Mucosa of rectum (tissue), 2 donors: ENCODE measurements at regions not wholly inside any gene's neighbourhood (a gene's known extent, or its start where the extent isn't known, plus 50 kb on each side); places are given as distances from the start of the nearest gene placed in this dataset.
"Not testable (repeated sequence)": the region's sequence is repeated elsewhere in the genome, so short reads cannot be mapped to it uniquely, and the experiment has no call there.

Experiments
- H3K27ac ChIP-seq, 2 donors: one replicate each; pipeline ENCODE4 v1.7.0; 2013; ENCODE audit warnings: inconsistent platforms in 2 of 2, low read depth in 2 of 2, low read length in 2 of 2
- H3K27me3 ChIP-seq, 2 donors: one replicate each; pipeline ENCODE4 v1.7.0; 2013; ENCODE audit warnings: low read length in 2 of 2; ENCODE audit not compliant: control insufficient read depth in 2 of 2, insufficient read depth in 2 of 2
- H3K36me3 ChIP-seq, 2 donors: one replicate each; pipeline ENCODE4 v1.7.0; 2013; ENCODE audit warnings: low read length in 2 of 2; ENCODE audit not compliant: control insufficient read depth in 2 of 2, insufficient read depth in 2 of 2
- H3K4me1 ChIP-seq, 2 donors: one replicate each; pipeline ENCODE4 v1.7.0; 2013; ENCODE audit warnings: low read length in 2 of 2, mild to moderate bottlenecking in 1 of 2; ENCODE audit not compliant: control insufficient read depth in 2 of 2, insufficient read depth in 2 of 2
- H3K4me3 ChIP-seq, 2 donors: one replicate each; pipeline ENCODE4 v1.7.0; 2013; ENCODE audit warnings: low read length in 2 of 2
- H3K9ac ChIP-seq, 2 donors: one replicate each; pipeline ENCODE4 v1.7.0; 2013; ENCODE audit warnings: low read length in 2 of 2, low read depth in 1 of 2, mild to moderate bottlenecking in 1 of 2
- H3K9me3 ChIP-seq, 2 donors: one replicate each; pipeline ENCODE4 v1.7.0; 2013; ENCODE audit warnings: low read length in 2 of 2; ENCODE audit not compliant: control insufficient read depth in 2 of 2
- donor health status: healthy.
- donor health status: Normal muscosa, but diverticular disease.

GRCh38 chr4:100907465-100908454 is 389.9 kb upstream of the EMCN start:
- Histone ChIP-seq H3K36me3 (no peaks in the 10 kb centered on the region), H3K9ac (no peak overlapping the region), H3K27ac (no peak overlapping the region), H3K4me3 (no peak overlapping the region), H3K4me1 (no peaks in the 10 kb centered on the region), H3K9me3 (no peaks in the 10 kb centered on the region), H3K27me3 (no peaks in the 10 kb centered on the region)

GRCh38 chr4:100906973-100907372 is 389.2 kb upstream of the EMCN start:
- Histone ChIP-seq H3K36me3 (no peaks in the 10 kb centered on the region), H3K27me3 (no peaks in the 10 kb centered on the region), H3K9ac (no peak overlapping the region), H3K4me3 (no peak overlapping the region), H3K4me1 (no peaks in the 10 kb centered on the region), H3K27ac (no peak overlapping the region), H3K9me3 (no peaks in the 10 kb centered on the region)

GRCh38 chr4:100900945-100901344 is 383.1 kb upstream of the EMCN start:
- H3K4me3 ChIP-seq, H3K27me3 ChIP-seq, H3K4me1 ChIP-seq, H3K9ac ChIP-seq, H3K27ac ChIP-seq, H3K9me3 ChIP-seq, H3K36me3 ChIP-seq: not testable (repeated sequence)

- no peaks in the 10 kb centered on the region for H3K36me3 ChIP-seq
- no peaks in the 10 kb centered on the region for H3K27me3 ChIP-seq
- no peak overlapping the region for H3K27ac ChIP-seq
- no peak overlapping the region for H3K9ac ChIP-seq
- no peak overlapping the region for H3K4me3 ChIP-seq
- peaks cover 0 to 6% of the 10 kb centered on the region in 2 donors for H3K4me1 ChIP-seq
- no peaks in the 10 kb centered on the region for H3K9me3 ChIP-seq
Measured at GRCh38 chr4:100900134-100900533, 382.3 kb upstream of the EMCN start.

GRCh38 chr4:100898844-100899243 is 381.0 kb upstream of the EMCN start:
- H3K36me3 ChIP-seq = no peaks in the 10 kb centered on the region
- no peak overlapping the region for H3K27ac ChIP-seq
- H3K4me3 ChIP-seq = no peak overlapping the region

GRCh38 chr4:100895556-100896197 is 377.9 kb upstream of the EMCN start:
- Histone ChIP-seq H3K4me1 (peaks cover 0 to 9% of the 10 kb centered on the region in 2 donors), H3K36me3 (no peaks in the 10 kb centered on the region), H3K9me3 (no peaks in the 10 kb centered on the region), H3K4me3 (peak overlapping the region; percentile 63 to 74), H3K27ac (peak overlapping the region in 1 of 2 donors; percentile 17), H3K9ac (peak overlapping the region; percentile 38 to 47), H3K27me3 (no peaks in the 10 kb centered on the region)

More at GRCh38 chr4:100898844-100899243, 381.0 kb upstream of the EMCN start:
- Histone ChIP-seq H3K9ac (no peak overlapping the region), H3K9me3 (no peaks in the 10 kb centered on the region), H3K27me3 (no peaks in the 10 kb centered on the region), H3K4me1 (peaks cover 0 to 9% of the 10 kb centered on the region in 2 donors)

- Histone ChIP-seq H3K4me3 (no peak overlapping the region), H3K9me3 (no peaks in the 10 kb centered on the region), H3K9ac (no peak overlapping the region), H3K36me3 (no peaks in the 10 kb centered on the region), H3K27me3 (no peaks in the 10 kb centered on the region), H3K4me1 (peaks cover 0 to 9% of the 10 kb centered on the region in 2 donors), H3K27ac (no peak overlapping the region)
Measured at GRCh38 chr4:100894339-100894870, 376.6 kb upstream of the EMCN start.

- H3K36me3 ChIP-seq = no peaks in the 10 kb centered on the region
- peaks cover 0 to 9% of the 10 kb centered on the region in 2 donors for H3K4me1 ChIP-seq
- H3K27me3 ChIP-seq = no peaks in the 10 kb centered on the region
- no peak overlapping the region for H3K27ac ChIP-seq
- no peak overlapping the region for H3K9ac ChIP-seq
- H3K9me3 ChIP-seq = no peaks in the 10 kb centered on the region
- H3K4me3 ChIP-seq = no peak overlapping the region
Measured at GRCh38 chr4:100891808-100892207, 374.0 kb upstream of the EMCN start.

GRCh38 chr4:100889898-100890297 is 372.1 kb upstream of the EMCN start:
- peaks cover 0 to under 1% of the 10 kb centered on the region in 2 donors for H3K4me1 ChIP-seq
- no peak overlapping the region for H3K27ac ChIP-seq
- no peak overlapping the region for H3K9ac ChIP-seq
- H3K9me3 ChIP-seq = peaks cover 0 to 2% of the 10 kb centered on the region in 2 donors
- no peak overlapping the region for H3K4me3 ChIP-seq
- no peaks in the 10 kb centered on the region for H3K36me3 ChIP-seq
- no peaks in the 10 kb centered on the region for H3K27me3 ChIP-seq

GRCh38 chr4:100889401-100889800 is 371.6 kb upstream of the EMCN start:
- no peak overlapping the region for H3K4me3 ChIP-seq
- no peak overlapping the region for H3K27ac ChIP-seq
- peaks cover 0 to 2% of the 10 kb centered on the region in 2 donors for H3K9me3 ChIP-seq
- no peaks in the 10 kb centered on the region for H3K36me3 ChIP-seq
- no peak overlapping the region for H3K9ac ChIP-seq
- H3K27me3 ChIP-seq = no peaks in the 10 kb centered on the region
- no peaks in the 10 kb centered on the region for H3K4me1 ChIP-seq
